ENCODE measurements at regions not wholly inside any gene's neighbourhood (a gene's known extent, or its start where the extent isn't known, plus 50 kb on each side); places are given as distances from the start of the nearest gene placed in this dataset.
A peak's percentile ranks its signal among the peaks of the same experiment; 100 is the strongest.

DNA sequence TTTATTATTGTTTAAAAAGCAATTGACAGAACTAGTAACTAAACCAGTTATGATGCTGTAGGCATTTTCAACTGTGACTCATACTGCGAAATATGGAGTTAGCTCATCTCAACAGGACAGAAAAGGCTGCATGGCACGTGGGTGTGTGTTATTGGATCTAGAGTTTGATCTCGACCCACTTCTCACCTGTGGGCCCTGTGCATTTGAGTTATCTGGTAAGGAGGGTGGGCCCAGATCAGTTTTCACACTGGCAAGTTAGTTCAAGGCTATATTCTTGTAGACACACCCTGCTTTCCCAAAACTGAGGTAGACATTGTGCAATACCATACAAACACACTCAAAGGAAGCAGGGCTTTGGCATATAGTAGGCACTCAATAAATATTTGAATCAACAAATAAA lies 71.3 kb upstream of the PRDX6 start:
- intact Hi-C loops (cut with micrococcal nuclease; ENCODE audit: unreplicated experiment) (no loop called here), in situ Hi-C loops (cut with HindIII; ENCODE audit: low pct_unique_long_range_greater_than_20kb, low sequenced_read_pairs) (no loop called here)
- TF ChIP-seq, protein P1, sequence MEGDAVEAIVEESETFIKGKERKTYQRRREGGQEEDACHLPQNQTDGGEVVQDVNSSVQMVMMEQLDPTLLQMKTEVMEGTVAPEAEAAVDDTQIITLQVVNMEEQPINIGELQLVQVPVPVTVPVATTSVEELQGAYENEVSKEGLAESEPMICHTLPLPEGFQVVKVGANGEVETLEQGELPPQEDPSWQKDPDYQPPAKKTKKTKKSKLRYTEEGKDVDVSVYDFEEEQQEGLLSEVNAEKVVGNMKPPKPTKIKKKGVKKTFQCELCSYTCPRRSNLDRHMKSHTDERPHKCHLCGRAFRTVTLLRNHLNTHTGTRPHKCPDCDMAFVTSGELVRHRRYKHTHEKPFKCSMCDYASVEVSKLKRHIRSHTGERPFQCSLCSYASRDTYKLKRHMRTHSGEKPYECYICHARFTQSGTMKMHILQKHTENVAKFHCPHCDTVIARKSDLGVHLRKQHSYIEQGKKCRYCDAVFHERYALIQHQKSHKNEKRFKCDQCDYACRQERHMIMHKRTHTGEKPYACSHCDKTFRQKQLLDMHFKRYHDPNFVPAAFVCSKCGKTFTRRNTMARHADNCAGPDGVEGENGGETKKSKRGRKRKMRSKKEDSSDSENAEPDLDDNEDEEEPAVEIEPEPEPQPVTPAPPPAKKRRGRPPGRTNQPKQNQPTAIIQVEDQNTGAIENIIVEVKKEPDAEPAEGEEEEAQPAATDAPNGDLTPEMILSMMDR (IDR thresholded peaks at IDR 0.05), result no peak
- no peak for TF ChIP-seq TCF7L2 (IDR thresholded peaks at IDR 0.05; ENCODE audit: low read depth, low read length)
- H3K4me3 ChIP-seq (ENCODE audit: low read depth in 2 of 2, low read length in 2 of 2), result no peak overlapping the region
- no peaks in the 10 kb centered on the region for H3K36me3 ChIP-seq (ENCODE audit: control insufficient read depth, insufficient read depth, low read length)
- no peak overlapping the region for H3K27ac ChIP-seq (ENCODE audit: low read length)
- no TSS peak for BruUV-seq (replicated peaks)
- ATAC-seq (no peak), DNase-seq (ENCODE audit: low read depth, low spot score) (no peak)
- no peaks in the 10 kb centered on the region for H3K9me3 ChIP-seq (ENCODE audit: control insufficient read depth, insufficient read depth, low read depth, low read length)
- ChIA-PET CTCF (no interaction called here), POLR2A (no interaction called here)
- no peaks in the 10 kb centered on the region; the same call in 1 of the 2 replicates for H3K4me1 ChIP-seq (ENCODE audit: control insufficient read depth, insufficient read depth, low read length)
- no peaks in the 10 kb centered on the region for H3K27me3 ChIP-seq (ENCODE audit: control insufficient read depth, insufficient read depth, low read length)

DNA sequence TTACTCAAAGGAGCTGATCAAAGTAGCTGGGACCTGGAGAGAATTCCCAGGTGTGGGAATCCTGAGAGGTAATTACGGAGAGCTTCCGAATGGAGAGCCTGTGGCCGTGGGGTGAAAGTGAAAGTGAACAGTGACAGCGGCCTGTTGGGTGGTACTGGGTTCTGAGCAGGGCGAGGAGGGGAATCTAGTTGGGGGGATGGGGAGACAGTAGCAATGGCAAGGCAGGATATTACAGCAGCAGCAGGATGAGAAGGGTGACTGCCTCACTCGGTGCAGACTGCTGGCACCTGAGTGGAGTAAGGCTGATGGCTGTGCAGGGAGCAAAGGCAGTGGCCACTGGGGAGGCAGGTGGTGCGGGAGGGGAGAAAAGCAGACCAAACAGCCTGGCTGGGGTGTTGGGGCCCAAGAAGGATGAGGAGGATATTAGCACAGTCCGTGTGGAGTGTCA lies 70.3 kb upstream of the PRDX6 start:
- peak; percentile 81 for ATAC-seq

More for the DNA sequence above, 70.3 kb upstream of the PRDX6 start:
- no peak for TF ChIP-seq REST (IDR thresholded peaks at IDR 0.05; ENCODE audit: insufficient read depth in 1 of 2, low read depth in 2 of 2, low read length in 1 of 2)
- TF ChIP-seq, protein P1 (IDR thresholded peaks at IDR 0.05), result no peak
- no peak for TF ChIP-seq SIN3A (IDR thresholded peaks at IDR 0.05; ENCODE audit: borderline replicate concordance, insufficient read depth, low read depth, low read length)
- no peak for TF ChIP-seq TCF7L2 (IDR thresholded peaks at IDR 0.05; ENCODE audit: low read depth, low read length)
- TF ChIP-seq POLR2AphosphoS5 (IDR thresholded peaks at IDR 0.05; ENCODE audit: low read depth, low read length), result no peak
- intact Hi-C loops (cut with micrococcal nuclease; ENCODE audit: unreplicated experiment), result no loop called here
- DNase-seq (ENCODE audit: low read depth, low spot score), result no peak
- Histone ChIP-seq H3K4me3 (ENCODE audit: low read depth in 2 of 2, low read length in 2 of 2) (peak overlapping the region; percentile 41 to 70), H3K27me3 (ENCODE audit: control insufficient read depth, insufficient read depth, low read length) (no peaks in the 10 kb centered on the region), H3K9me3 (ENCODE audit: control insufficient read depth, insufficient read depth, low read depth, low read length) (no peaks in the 10 kb centered on the region), H3K36me3 (ENCODE audit: control insufficient read depth, insufficient read depth, low read length) (no peaks in the 10 kb centered on the region), H3K4me1 (ENCODE audit: control insufficient read depth, insufficient read depth, low read length) (no peaks in the 10 kb centered on the region; the same call in 1 of the 2 replicates), H3K27ac (ENCODE audit: low read length) (peak overlapping the region; percentile 77)
- ChIA-PET POLR2A (no interaction called here), CTCF (no interaction called here)
- BruUV-seq (replicated peaks), result no TSS peak
- in situ Hi-C loops (cut with HindIII; ENCODE audit: low pct_unique_long_range_greater_than_20kb, low sequenced_read_pairs), result no loop called here
